Coronary artery (tissue), 2 donors: ENCODE measurements at regions not wholly inside any gene's neighbourhood (a gene's known extent, or its start where the extent isn't known, plus 50 kb on each side); places are given as distances from the start of the nearest gene placed in this dataset.

Experiments
- DNase-seq: peaks from one replicate; pipeline ENCODE4 v3.0.0-alpha.2; 2017; ENCODE audit warnings: low spot score
- H3K27ac ChIP-seq, 2 donors: fragments of 200-600 bp; sonication (generic); one replicate each; pipeline ENCODE4 v1.5.1; 2016 to 2019
- H3K4me3 ChIP-seq: fragments of 200-600 bp; sonication (generic); 2 replicates; pipeline ENCODE4 v1.5.1; 2016; ENCODE audit warnings: mild to moderate bottlenecking, moderate library complexity
- TF ChIP-seq, protein P1 (sequence below): fragments of 200-600 bp; sonication (generic); IDR thresholded peaks from one replicate; pipeline ENCODE4 v1.5.1; 2019; ENCODE audit warnings: antibody characterized with exemption

GRCh38 chr7:16301291-16301690, 120.0 kb downstream of the CRPPA start:
- TF ChIP-seq, protein P1, sequence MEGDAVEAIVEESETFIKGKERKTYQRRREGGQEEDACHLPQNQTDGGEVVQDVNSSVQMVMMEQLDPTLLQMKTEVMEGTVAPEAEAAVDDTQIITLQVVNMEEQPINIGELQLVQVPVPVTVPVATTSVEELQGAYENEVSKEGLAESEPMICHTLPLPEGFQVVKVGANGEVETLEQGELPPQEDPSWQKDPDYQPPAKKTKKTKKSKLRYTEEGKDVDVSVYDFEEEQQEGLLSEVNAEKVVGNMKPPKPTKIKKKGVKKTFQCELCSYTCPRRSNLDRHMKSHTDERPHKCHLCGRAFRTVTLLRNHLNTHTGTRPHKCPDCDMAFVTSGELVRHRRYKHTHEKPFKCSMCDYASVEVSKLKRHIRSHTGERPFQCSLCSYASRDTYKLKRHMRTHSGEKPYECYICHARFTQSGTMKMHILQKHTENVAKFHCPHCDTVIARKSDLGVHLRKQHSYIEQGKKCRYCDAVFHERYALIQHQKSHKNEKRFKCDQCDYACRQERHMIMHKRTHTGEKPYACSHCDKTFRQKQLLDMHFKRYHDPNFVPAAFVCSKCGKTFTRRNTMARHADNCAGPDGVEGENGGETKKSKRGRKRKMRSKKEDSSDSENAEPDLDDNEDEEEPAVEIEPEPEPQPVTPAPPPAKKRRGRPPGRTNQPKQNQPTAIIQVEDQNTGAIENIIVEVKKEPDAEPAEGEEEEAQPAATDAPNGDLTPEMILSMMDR = no peak
- H3K4me3 ChIP-seq = no peak overlapping the region
- no peak overlapping the region for H3K27ac ChIP-seq
- DNase-seq = no peak

- DNase-seq = no peak
- TF ChIP-seq, protein P1 = no peak
These were observed 120.9 kb downstream of the CRPPA start for GRCh38 chr7:16300361-16300895.

GRCh38 chr7:16299853-16300252, 121.5 kb downstream of the CRPPA start:
- TF ChIP-seq, protein P1 = no peak
- no peak overlapping the region for H3K4me3 ChIP-seq
- DNase-seq = no peak

More at GRCh38 chr7:16300361-16300895, 120.9 kb downstream of the CRPPA start:
- Histone ChIP-seq H3K27ac (no peak overlapping the region), H3K4me3 (no peak overlapping the region)

GRCh38 chr7:16298221-16298620, 123.1 kb downstream of the CRPPA start:
- no peak overlapping the region for H3K27ac ChIP-seq
- no peak overlapping the region for H3K4me3 ChIP-seq
- DNase-seq = no peak
- TF ChIP-seq, protein P1 = no peak

More at GRCh38 chr7:16299853-16300252, 121.5 kb downstream of the CRPPA start:
- H3K27ac ChIP-seq = no peak overlapping the region

- no peak overlapping the region for H3K27ac ChIP-seq
- no peak overlapping the region for H3K4me3 ChIP-seq
- TF ChIP-seq, protein P1 = no peak
- DNase-seq = no peak
These were observed 125.8 kb downstream of the CRPPA start for GRCh38 chr7:16295558-16295957.

- TF ChIP-seq, protein P1 = no peak
- Histone ChIP-seq H3K27ac (no peak overlapping the region), H3K4me3 (no peak overlapping the region)
- no peak for DNase-seq
These were observed 127.5 kb downstream of the CRPPA start for GRCh38 chr7:16293669-16294425.

DNA sequence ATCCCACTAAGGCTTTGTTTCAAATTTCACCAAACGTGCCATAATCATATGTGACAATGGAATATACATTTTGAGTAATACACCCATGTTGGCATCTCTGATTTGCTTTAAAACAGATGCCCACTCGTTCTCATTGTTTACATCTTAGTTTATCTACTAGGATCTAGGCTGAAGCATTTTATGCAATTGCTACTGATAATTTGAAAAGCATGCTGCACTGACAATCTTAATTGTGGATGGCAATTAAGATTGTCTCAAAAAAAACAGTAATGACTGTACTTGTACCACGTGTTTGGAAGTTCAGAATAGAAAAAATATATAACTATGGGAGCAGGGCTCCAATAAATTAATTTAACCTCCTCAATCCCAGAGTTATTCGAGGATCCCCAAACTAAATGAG, 136.8 kb downstream of the CRPPA start:
- Histone ChIP-seq H3K4me3 (no peak overlapping the region), H3K27ac (no peak overlapping the region)
- DNase-seq = no peak
- TF ChIP-seq, protein P1 = no peak
